ENCODE measurements at regions not wholly inside any gene's neighbourhood (a gene's known extent, or its start where the extent isn't known, plus 50 kb on each side); places are given as distances from the start of the nearest gene placed in this dataset.

- H3K9me3 Mint-ChIP-seq = peaks cover 0 to 5% (median 3%) of the 10 kb centered on the region in 7 donors
- H3K36me3 Mint-ChIP-seq = no peaks in the 10 kb centered on the region
- no CpG with 5 or more reads among the region's 3 CpGs for WGBS (ENCODE audit: insufficient coverage)
- no peak for DNase-seq
- H3K4me3 Mint-ChIP-seq = no peak overlapping the region
- peaks cover 0 to 3% of the 10 kb centered on the region in 2 donors for H3K9me3 ChIP-seq (replicated peaks in 1 of 2; ENCODE audit: control insufficient read depth in 1 of 2, insufficient read depth in 1 of 2, low read length in 2 of 2)
- no peaks in the 10 kb centered on the region for H3K4me1 Mint-ChIP-seq
- no peaks in the 10 kb centered on the region for H3K36me3 ChIP-seq (replicated peaks in 1 of 2; ENCODE audit: control insufficient read depth in 1 of 2, insufficient read depth in 2 of 2, low read length in 2 of 2)
- no peaks in the 10 kb centered on the region for H3K27me3 Mint-ChIP-seq (ENCODE audit: low read depth in 3 of 3)
- H3K79me2 ChIP-seq (ENCODE audit: insufficient read depth, low read length) = no peaks in the 10 kb centered on the region
- no peaks in the 10 kb centered on the region for H3K4me1 ChIP-seq (ENCODE audit: control insufficient read depth in 1 of 2, insufficient read depth in 2 of 2, low read length in 2 of 2)
- no peaks in the 10 kb centered on the region for H4K20me1 ChIP-seq (ENCODE audit: insufficient read depth, low read length)
- no peak overlapping the region for H3K4me2 ChIP-seq (replicated peaks; ENCODE audit: extremely low read depth, low read length, poor library complexity, severe bottlenecking)
- H3K9ac ChIP-seq (ENCODE audit: insufficient read depth, low read length, poor library complexity, severe bottlenecking) = no peak overlapping the region
- H3K27me3 ChIP-seq (ENCODE audit: control insufficient read depth in 2 of 2, insufficient read depth in 2 of 2, low read length in 2 of 2) = no peaks in the 10 kb centered on the region
- H2AFZ ChIP-seq (ENCODE audit: insufficient read depth, low read depth, low read length, poor library complexity, severe bottlenecking) = no peak overlapping the region
- H3K27ac Mint-ChIP-seq = no peak overlapping the region
- intact Hi-C loops (cut with micrococcal nuclease) = no loop called here
- no peak overlapping the region for H3K27ac ChIP-seq (ENCODE audit: low read depth in 1 of 2, low read length in 2 of 2)
- no peak overlapping the region for H3K4me3 ChIP-seq (replicated peaks in 1 of 3; ENCODE audit: low read depth in 2 of 3, low read length in 3 of 3)
- TF ChIP-seq, protein P1, sequence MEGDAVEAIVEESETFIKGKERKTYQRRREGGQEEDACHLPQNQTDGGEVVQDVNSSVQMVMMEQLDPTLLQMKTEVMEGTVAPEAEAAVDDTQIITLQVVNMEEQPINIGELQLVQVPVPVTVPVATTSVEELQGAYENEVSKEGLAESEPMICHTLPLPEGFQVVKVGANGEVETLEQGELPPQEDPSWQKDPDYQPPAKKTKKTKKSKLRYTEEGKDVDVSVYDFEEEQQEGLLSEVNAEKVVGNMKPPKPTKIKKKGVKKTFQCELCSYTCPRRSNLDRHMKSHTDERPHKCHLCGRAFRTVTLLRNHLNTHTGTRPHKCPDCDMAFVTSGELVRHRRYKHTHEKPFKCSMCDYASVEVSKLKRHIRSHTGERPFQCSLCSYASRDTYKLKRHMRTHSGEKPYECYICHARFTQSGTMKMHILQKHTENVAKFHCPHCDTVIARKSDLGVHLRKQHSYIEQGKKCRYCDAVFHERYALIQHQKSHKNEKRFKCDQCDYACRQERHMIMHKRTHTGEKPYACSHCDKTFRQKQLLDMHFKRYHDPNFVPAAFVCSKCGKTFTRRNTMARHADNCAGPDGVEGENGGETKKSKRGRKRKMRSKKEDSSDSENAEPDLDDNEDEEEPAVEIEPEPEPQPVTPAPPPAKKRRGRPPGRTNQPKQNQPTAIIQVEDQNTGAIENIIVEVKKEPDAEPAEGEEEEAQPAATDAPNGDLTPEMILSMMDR (IDR thresholded peaks at IDR 0.05) = no peak
Measured at GRCh38 chrX:30161043-30161442, 54.3 kb upstream of the MAGEB2 start.
